ENCODE measurements at regions not wholly inside any gene's neighbourhood (a gene's known extent, or its start where the extent isn't known, plus 50 kb on each side); places are given as distances from the start of the nearest gene placed in this dataset.
"Not testable (repeated sequence)": the region's sequence is repeated elsewhere in the genome, so short reads cannot be mapped to it uniquely, and the experiment has no call there.

GRCh38 chr13:44778761-44779484 is 202.8 kb upstream of the TSC22D1 start:
- no peak overlapping the region for H3K4me3 ChIP-seq (ENCODE audit: low read depth, low read length)
- TF ChIP-seq ZBTB17 (tag by site-specific recombination; IDR thresholded peaks at IDR 0.05) (no peak), KLF10 (tag by site-specific recombination; IDR thresholded peaks at IDR 0.05) (no peak)
- ChIA-PET CTCF (interaction anchor here (0.6 kb wide), 1 partner anchor 198 kb away, joined by 6 read pairs; no protein-coding TSS in a partner anchor), POLR2A (no interaction called here)
- no peaks in the 10 kb centered on the region for H3K36me3 ChIP-seq (ENCODE audit: control insufficient read depth in 2 of 2, insufficient read depth in 1 of 2, low read length in 2 of 2)
- H3K27ac ChIP-seq (ENCODE audit: extremely low read depth, low read depth, low read length) = no peak overlapping the region
- no peaks in the 10 kb centered on the region for H3K4me1 ChIP-seq (ENCODE audit: control insufficient read depth, insufficient read depth, low read length)
- H3K9me3 ChIP-seq (ENCODE audit: control insufficient read depth, insufficient read depth, low read depth, low read length) = no peaks in the 10 kb centered on the region

DNA sequence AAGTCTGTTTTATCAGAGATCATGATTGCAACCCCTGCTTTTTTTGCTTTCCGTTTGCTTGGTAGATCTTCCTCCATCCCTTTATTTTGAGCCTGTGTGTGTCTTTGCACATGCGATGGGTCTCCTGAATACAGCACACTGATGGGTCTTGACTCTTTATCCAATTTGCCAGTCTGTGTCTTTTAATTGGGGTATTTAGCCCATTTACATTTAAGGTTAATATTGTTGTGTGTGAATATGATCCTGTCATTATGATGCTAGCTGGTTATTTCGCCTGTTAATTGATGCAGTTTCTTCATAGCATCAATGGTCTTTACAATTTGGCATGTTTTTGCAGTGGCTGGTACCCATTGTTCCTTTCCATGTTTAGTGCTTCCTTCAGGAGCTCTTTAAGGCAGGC is 199.2 kb upstream of the TSC22D1 start:
- CTCF ChIA-PET = not testable (repeated sequence)

GRCh38 chr13:44770951-44771350 is 194.8 kb upstream of the TSC22D1 start:
- ChIA-PET CTCF (no interaction called here), POLR2A (no interaction called here)
- H3K36me3 ChIP-seq (ENCODE audit: control insufficient read depth in 2 of 2, insufficient read depth in 1 of 2, low read length in 2 of 2) = no peaks in the 10 kb centered on the region

More for the DNA sequence above, 199.2 kb upstream of the TSC22D1 start:
- H3K36me3 ChIP-seq (ENCODE audit: control insufficient read depth in 2 of 2, insufficient read depth in 1 of 2, low read length in 2 of 2); H3K9me3 ChIP-seq (ENCODE audit: control insufficient read depth, insufficient read depth, low read depth, low read length); H3K27ac ChIP-seq (ENCODE audit: extremely low read depth, low read depth, low read length); H3K4me1 ChIP-seq (ENCODE audit: control insufficient read depth, insufficient read depth, low read length); POLR2A ChIA-PET; H3K4me3 ChIP-seq (ENCODE audit: low read depth, low read length): not testable (repeated sequence)
- peak; percentile 83 for TF ChIP-seq ZNF529 (tag by site-specific recombination; IDR thresholded peaks at IDR 0.05; ENCODE audit: insufficient replicate concordance)

GRCh38 chr13:44769686-44770085 is 193.6 kb upstream of the TSC22D1 start:
- CTCF ChIA-PET = no interaction called here
- Histone ChIP-seq H3K4me1 (ENCODE audit: control insufficient read depth, insufficient read depth, low read length) (no peaks in the 10 kb centered on the region; the same call in 1 of the 2 replicates), H3K27ac (ENCODE audit: extremely low read depth, low read depth, low read length) (no peak overlapping the region), H3K9me3 (ENCODE audit: control insufficient read depth, insufficient read depth, low read depth, low read length) (no peaks in the 10 kb centered on the region), H3K4me3 (ENCODE audit: low read depth, low read length) (no peak overlapping the region), H3K36me3 (ENCODE audit: control insufficient read depth in 2 of 2, insufficient read depth in 1 of 2, low read length in 2 of 2) (no peaks in the 10 kb centered on the region)
- POLR2A ChIA-PET = no interaction called here
- TF ChIP-seq ZNF239 (tag by site-specific recombination; IDR thresholded peaks at IDR 0.05) (no peak), ZBTB17 (tag by site-specific recombination; IDR thresholded peaks at IDR 0.05) (no peak), ZNF274 (IDR thresholded peaks at IDR 0.05; ENCODE audit: low read length) (no peak), ZNF274 (tag by site-specific recombination; IDR thresholded peaks at IDR 0.05; ENCODE audit: borderline replicate concordance) (no peak), ZBTB21 (tag by site-specific recombination; IDR thresholded peaks at IDR 0.05) (no peak), RBAK (tag by site-specific recombination; IDR thresholded peaks at IDR 0.05) (no peak), ZNF658 (tag by site-specific recombination; IDR thresholded peaks at IDR 0.05) (no peak), HIC1 (tag by site-specific recombination; IDR thresholded peaks at IDR 0.05) (no peak)
- TF ChIP-seq, protein P1, sequence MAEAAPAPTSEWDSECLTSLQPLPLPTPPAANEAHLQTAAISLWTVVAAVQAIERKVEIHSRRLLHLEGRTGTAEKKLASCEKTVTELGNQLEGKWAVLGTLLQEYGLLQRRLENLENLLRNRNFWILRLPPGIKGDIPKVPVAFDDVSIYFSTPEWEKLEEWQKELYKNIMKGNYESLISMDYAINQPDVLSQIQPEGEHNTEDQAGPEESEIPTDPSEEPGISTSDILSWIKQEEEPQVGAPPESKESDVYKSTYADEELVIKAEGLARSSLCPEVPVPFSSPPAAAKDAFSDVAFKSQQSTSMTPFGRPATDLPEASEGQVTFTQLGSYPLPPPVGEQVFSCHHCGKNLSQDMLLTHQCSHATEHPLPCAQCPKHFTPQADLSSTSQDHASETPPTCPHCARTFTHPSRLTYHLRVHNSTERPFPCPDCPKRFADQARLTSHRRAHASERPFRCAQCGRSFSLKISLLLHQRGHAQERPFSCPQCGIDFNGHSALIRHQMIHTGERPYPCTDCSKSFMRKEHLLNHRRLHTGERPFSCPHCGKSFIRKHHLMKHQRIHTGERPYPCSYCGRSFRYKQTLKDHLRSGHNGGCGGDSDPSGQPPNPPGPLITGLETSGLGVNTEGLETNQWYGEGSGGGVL (tag by site-specific recombination; IDR thresholded peaks at IDR 0.05) = no peak

More at GRCh38 chr13:44770951-44771350, 194.8 kb upstream of the TSC22D1 start:
- H3K4me3 ChIP-seq (ENCODE audit: low read depth, low read length) = no peak overlapping the region
- no peak for TF ChIP-seq ZNF146 (tag by site-specific recombination; IDR thresholded peaks at IDR 0.05)
- TF ChIP-seq CTCF (tag by site-specific recombination; IDR thresholded peaks at IDR 0.05) = no peak
- no peak for TF ChIP-seq ZNF202 (tag by site-specific recombination; IDR thresholded peaks at IDR 0.05; ENCODE audit: borderline replicate concordance)
- TF ChIP-seq ZNF157 (tag by site-specific recombination; IDR thresholded peaks at IDR 0.05) = no peak
- no peak for TF ChIP-seq SP3 (tag by site-specific recombination; IDR thresholded peaks at IDR 0.05)
- TF ChIP-seq ZNF830 (tag by site-specific recombination; IDR thresholded peaks at IDR 0.05; ENCODE audit: low read depth) = no peak
- no peak for TF ChIP-seq ZNF707 (tag by site-specific recombination; IDR thresholded peaks at IDR 0.05)
- no peak for TF ChIP-seq ZBTB8A (tag by site-specific recombination; IDR thresholded peaks at IDR 0.05)
- TF ChIP-seq ZNF777 (tag by site-specific recombination; IDR thresholded peaks at IDR 0.05; ENCODE audit: borderline replicate concordance) = no peak
- TF ChIP-seq ZNF561 (tag by site-specific recombination; IDR thresholded peaks at IDR 0.05; ENCODE audit: borderline replicate concordance) = no peak
- TF ChIP-seq, protein P2, sequence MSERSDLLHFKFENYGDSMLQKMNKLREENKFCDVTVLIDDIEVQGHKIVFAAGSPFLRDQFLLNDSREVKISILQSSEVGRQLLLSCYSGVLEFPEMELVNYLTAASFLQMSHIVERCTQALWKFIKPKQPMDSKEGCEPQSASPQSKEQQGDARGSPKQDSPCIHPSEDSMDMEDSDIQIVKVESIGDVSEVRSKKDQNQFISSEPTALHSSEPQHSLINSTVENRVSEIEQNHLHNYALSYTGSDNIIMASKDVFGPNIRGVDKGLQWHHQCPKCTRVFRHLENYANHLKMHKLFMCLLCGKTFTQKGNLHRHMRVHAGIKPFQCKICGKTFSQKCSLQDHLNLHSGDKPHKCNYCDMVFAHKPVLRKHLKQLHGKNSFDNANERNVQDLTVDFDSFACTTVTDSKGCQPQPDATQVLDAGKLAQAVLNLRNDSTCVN (tag by site-specific recombination; optimal IDR thresholded peaks at IDR 0.05) = no peak
- no peak for TF ChIP-seq ZNF658 (tag by site-specific recombination; IDR thresholded peaks at IDR 0.05)
- TF ChIP-seq IKZF3 (tag by site-specific recombination; IDR thresholded peaks at IDR 0.05) = no peak
- TF ChIP-seq TRIM28 (IDR thresholded peaks at IDR 0.05; ENCODE audit: borderline replicate concordance, low read length) = no peak
- TF ChIP-seq SCRT2 (tag by site-specific recombination; IDR thresholded peaks at IDR 0.05) = no peak
- no peaks in the 10 kb centered on the region for H3K4me1 ChIP-seq (ENCODE audit: control insufficient read depth, insufficient read depth, low read length)
- no peaks in the 10 kb centered on the region for H3K9me3 ChIP-seq (ENCODE audit: control insufficient read depth, insufficient read depth, low read depth, low read length)
- H3K27ac ChIP-seq (ENCODE audit: extremely low read depth, low read depth, low read length) = no peak overlapping the region
